ENCODE measurements at regions not wholly inside any gene's neighbourhood (a gene's known extent, or its start where the extent isn't known, plus 50 kb on each side); places are given as distances from the start of the nearest gene placed in this dataset.

GRCh38 chr10:31146491-31147209 lies 115.0 kb upstream of the ZNF438 start:
- H3K4me3 ChIP-seq (ENCODE audit: insufficient read depth, low read length, poor library complexity, severe bottlenecking), result no peak overlapping the region
- H3K27me3 ChIP-seq (ENCODE audit: low read length), result no peaks in the 10 kb centered on the region
- H3K27ac ChIP-seq (ENCODE audit: low read depth, low read length), result no peak overlapping the region
- H3K4me2 ChIP-seq (ENCODE audit: low read depth, low read length, poor library complexity, severe bottlenecking), result no peak overlapping the region
- H3K79me2 ChIP-seq (ENCODE audit: insufficient read depth, low read length), result no peaks in the 10 kb centered on the region
- no peaks in the 10 kb centered on the region for H3K9me2 ChIP-seq (replicated peaks; ENCODE audit: insufficient read depth, low read length)
- H4K20me1 ChIP-seq (ENCODE audit: low read depth, low read length), result no peaks in the 10 kb centered on the region
- H3F3A ChIP-seq (ENCODE audit: insufficient read depth), result no peaks in the 10 kb centered on the region
- H3K36me3 ChIP-seq (ENCODE audit: low read length), result no peaks in the 10 kb centered on the region
- no peak overlapping the region for H2AFZ ChIP-seq (ENCODE audit: low read depth, low read length, severe bottlenecking)
- no peak for TF ChIP-seq EZH2phosphoT487 (conservative IDR thresholded peaks at IDR 0.05; ENCODE audit: low read length)
- TF ChIP-seq, protein P1, sequence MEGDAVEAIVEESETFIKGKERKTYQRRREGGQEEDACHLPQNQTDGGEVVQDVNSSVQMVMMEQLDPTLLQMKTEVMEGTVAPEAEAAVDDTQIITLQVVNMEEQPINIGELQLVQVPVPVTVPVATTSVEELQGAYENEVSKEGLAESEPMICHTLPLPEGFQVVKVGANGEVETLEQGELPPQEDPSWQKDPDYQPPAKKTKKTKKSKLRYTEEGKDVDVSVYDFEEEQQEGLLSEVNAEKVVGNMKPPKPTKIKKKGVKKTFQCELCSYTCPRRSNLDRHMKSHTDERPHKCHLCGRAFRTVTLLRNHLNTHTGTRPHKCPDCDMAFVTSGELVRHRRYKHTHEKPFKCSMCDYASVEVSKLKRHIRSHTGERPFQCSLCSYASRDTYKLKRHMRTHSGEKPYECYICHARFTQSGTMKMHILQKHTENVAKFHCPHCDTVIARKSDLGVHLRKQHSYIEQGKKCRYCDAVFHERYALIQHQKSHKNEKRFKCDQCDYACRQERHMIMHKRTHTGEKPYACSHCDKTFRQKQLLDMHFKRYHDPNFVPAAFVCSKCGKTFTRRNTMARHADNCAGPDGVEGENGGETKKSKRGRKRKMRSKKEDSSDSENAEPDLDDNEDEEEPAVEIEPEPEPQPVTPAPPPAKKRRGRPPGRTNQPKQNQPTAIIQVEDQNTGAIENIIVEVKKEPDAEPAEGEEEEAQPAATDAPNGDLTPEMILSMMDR (IDR thresholded peaks at IDR 0.05; ENCODE audit: insufficient read depth, low read length, poor library complexity, severe bottlenecking), result no peak
- no peak overlapping the region for H3K9ac ChIP-seq (ENCODE audit: low read length)
- H3K9me3 ChIP-seq (ENCODE audit: insufficient read depth, low read length), result no peaks in the 10 kb centered on the region

DNA sequence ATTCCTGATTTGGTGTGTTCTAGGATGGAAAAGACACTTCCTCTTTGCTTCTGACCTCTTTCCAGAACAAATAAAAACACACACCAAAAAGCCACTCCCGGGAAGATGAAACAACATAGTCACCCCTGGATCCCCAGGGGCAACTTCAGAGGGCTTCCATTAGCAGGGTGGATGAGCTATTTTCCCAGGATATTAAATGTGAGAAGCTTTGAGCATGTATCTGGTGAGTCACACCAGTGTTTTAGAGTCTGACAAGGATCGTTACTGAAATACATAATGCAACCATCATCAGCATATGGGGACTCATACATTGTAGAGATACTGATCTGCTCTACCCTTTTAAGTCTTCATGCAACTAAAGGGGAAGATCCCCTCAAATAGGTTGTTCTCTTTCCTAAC lies 115.5 kb upstream of the ZNF438 start:
- Histone ChIP-seq H3K4me2 (ENCODE audit: low read depth, low read length, poor library complexity, severe bottlenecking) (no peak overlapping the region), H3K27me3 (ENCODE audit: low read length) (no peaks in the 10 kb centered on the region), H3K9me2 (replicated peaks; ENCODE audit: insufficient read depth, low read length) (no peaks in the 10 kb centered on the region), H3K9me3 (ENCODE audit: insufficient read depth, low read length) (no peaks in the 10 kb centered on the region), H2AFZ (ENCODE audit: low read depth, low read length, severe bottlenecking) (no peak overlapping the region), H3K79me2 (ENCODE audit: insufficient read depth, low read length) (no peaks in the 10 kb centered on the region), H3F3A (ENCODE audit: insufficient read depth) (no peaks in the 10 kb centered on the region), H3K4me3 (ENCODE audit: insufficient read depth, low read length, poor library complexity, severe bottlenecking) (no peak overlapping the region), H3K27ac (ENCODE audit: low read depth, low read length) (no peak overlapping the region), H4K20me1 (ENCODE audit: low read depth, low read length) (no peaks in the 10 kb centered on the region), H3K9ac (ENCODE audit: low read length) (no peak overlapping the region), H3K36me3 (ENCODE audit: low read length) (no peaks in the 10 kb centered on the region)
- TF ChIP-seq, protein P1 (IDR thresholded peaks at IDR 0.05; ENCODE audit: insufficient read depth, low read length, poor library complexity, severe bottlenecking), result no peak
- TF ChIP-seq EZH2phosphoT487 (conservative IDR thresholded peaks at IDR 0.05; ENCODE audit: low read length), result no peak

- Histone ChIP-seq H3F3A (ENCODE audit: insufficient read depth) (no peaks in the 10 kb centered on the region), H3K4me3 (ENCODE audit: insufficient read depth, low read length, poor library complexity, severe bottlenecking) (no peak overlapping the region), H3K27ac (ENCODE audit: low read depth, low read length) (no peak overlapping the region), H3K4me2 (ENCODE audit: low read depth, low read length, poor library complexity, severe bottlenecking) (no peak overlapping the region), H3K9me2 (replicated peaks; ENCODE audit: insufficient read depth, low read length) (no peaks in the 10 kb centered on the region), H4K20me1 (ENCODE audit: low read depth, low read length) (no peaks in the 10 kb centered on the region), H3K79me2 (ENCODE audit: insufficient read depth, low read length) (no peaks in the 10 kb centered on the region), H3K9ac (ENCODE audit: low read length) (no peak overlapping the region), H3K27me3 (ENCODE audit: low read length) (no peaks in the 10 kb centered on the region), H2AFZ (ENCODE audit: low read depth, low read length, severe bottlenecking) (no peak overlapping the region), H3K9me3 (ENCODE audit: insufficient read depth, low read length) (no peaks in the 10 kb centered on the region), H3K36me3 (ENCODE audit: low read length) (no peaks in the 10 kb centered on the region)
- TF ChIP-seq EZH2phosphoT487 (conservative IDR thresholded peaks at IDR 0.05; ENCODE audit: low read length), result no peak
- TF ChIP-seq, protein P1 (IDR thresholded peaks at IDR 0.05; ENCODE audit: insufficient read depth, low read length, poor library complexity, severe bottlenecking), result no peak
Measured at GRCh38 chr10:31148951-31149350, 117.3 kb upstream of the ZNF438 start.

Measured in SU-DHL-6 (cell line).